ENCODE measurements at regions not wholly inside any gene's neighbourhood (a gene's known extent, or its start where the extent isn't known, plus 50 kb on each side); places are given as distances from the start of the nearest gene placed in this dataset.

- H3K27ac ChIP-seq, result no peak overlapping the region
- no peak for TF ChIP-seq ZFX (IDR thresholded peaks at IDR 0.05)
- TF ChIP-seq, protein P1, sequence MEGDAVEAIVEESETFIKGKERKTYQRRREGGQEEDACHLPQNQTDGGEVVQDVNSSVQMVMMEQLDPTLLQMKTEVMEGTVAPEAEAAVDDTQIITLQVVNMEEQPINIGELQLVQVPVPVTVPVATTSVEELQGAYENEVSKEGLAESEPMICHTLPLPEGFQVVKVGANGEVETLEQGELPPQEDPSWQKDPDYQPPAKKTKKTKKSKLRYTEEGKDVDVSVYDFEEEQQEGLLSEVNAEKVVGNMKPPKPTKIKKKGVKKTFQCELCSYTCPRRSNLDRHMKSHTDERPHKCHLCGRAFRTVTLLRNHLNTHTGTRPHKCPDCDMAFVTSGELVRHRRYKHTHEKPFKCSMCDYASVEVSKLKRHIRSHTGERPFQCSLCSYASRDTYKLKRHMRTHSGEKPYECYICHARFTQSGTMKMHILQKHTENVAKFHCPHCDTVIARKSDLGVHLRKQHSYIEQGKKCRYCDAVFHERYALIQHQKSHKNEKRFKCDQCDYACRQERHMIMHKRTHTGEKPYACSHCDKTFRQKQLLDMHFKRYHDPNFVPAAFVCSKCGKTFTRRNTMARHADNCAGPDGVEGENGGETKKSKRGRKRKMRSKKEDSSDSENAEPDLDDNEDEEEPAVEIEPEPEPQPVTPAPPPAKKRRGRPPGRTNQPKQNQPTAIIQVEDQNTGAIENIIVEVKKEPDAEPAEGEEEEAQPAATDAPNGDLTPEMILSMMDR (conservative IDR thresholded peaks at IDR 0.05), result no peak
Measured at GRCh38 chr2:144127693-144128092, 392.2 kb downstream of the ZEB2 start.

- H3K27ac ChIP-seq, result no peak overlapping the region
- TF ChIP-seq, protein P1 (conservative IDR thresholded peaks at IDR 0.05), result no peak
- TF ChIP-seq ZFX (IDR thresholded peaks at IDR 0.05), result no peak
Measured at GRCh38 chr2:144126302-144126701, 393.6 kb downstream of the ZEB2 start.

DNA sequence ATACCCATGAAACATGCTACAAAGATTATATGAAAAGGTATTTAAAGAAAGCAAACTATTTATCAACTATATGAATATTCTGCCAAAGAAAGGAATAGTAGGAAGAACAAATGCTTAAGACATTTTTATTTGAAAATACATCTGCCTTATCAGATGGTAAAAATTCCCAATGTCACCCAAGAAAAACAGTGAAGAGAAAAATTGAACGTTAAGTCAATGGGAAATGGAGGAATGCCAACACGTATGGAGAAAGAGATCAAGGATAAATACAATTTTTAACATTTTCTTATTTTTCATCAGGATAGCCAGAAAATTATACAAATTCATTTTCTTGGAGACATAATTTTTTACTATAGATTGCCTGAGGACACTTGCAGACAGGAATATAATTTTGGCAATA, 394.2 kb downstream of the ZEB2 start:
- no peak overlapping the region for H3K27ac ChIP-seq
- TF ChIP-seq, protein P1 (conservative IDR thresholded peaks at IDR 0.05), result no peak
- TF ChIP-seq ZFX (IDR thresholded peaks at IDR 0.05), result no peak

DNA sequence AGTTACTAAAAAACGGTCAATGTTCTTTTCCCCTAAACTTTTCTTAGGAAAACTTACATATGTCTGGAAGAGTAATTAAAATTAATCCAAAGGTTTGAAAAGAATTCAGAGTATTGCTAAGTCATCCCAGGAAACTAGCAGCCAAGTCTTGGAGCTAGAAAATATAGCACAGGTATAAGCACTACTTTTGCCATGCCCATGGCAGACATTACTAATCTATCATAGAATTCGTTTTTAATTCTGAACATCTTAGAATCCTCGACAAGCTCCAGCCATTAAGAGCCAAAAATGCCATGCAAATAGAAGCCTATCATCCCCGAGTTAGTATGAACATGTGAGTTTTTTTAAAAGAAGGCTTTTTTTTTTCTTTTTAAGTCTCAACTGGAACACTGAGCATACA, 395.0 kb downstream of the ZEB2 start:
- TF ChIP-seq ZFX (IDR thresholded peaks at IDR 0.05), result no peak
- TF ChIP-seq, protein P1 (conservative IDR thresholded peaks at IDR 0.05), result no peak
- H3K27ac ChIP-seq, result no peak overlapping the region

- H3K27ac ChIP-seq, result no peak overlapping the region
- TF ChIP-seq ZFX (IDR thresholded peaks at IDR 0.05), result no peak
- TF ChIP-seq, protein P1 (conservative IDR thresholded peaks at IDR 0.05), result no peak
Measured at GRCh38 chr2:144120487-144120886, 399.4 kb downstream of the ZEB2 start.

GRCh38 chr2:144117086-144117485, 402.8 kb downstream of the ZEB2 start:
- TF ChIP-seq, protein P1 (conservative IDR thresholded peaks at IDR 0.05), result no peak
- TF ChIP-seq ZFX (IDR thresholded peaks at IDR 0.05), result no peak
- no peak overlapping the region for H3K27ac ChIP-seq

- H3K27ac ChIP-seq, result no peak overlapping the region
- TF ChIP-seq, protein P1 (conservative IDR thresholded peaks at IDR 0.05), result no peak
- TF ChIP-seq ZFX (IDR thresholded peaks at IDR 0.05), result no peak
Measured at GRCh38 chr2:144115739-144116291, 404.1 kb downstream of the ZEB2 start.

Measured in C4-2B (cell line).